Left lobe of liver (tissue), 2 donors: ENCODE measurements at regions not wholly inside any gene's neighbourhood (a gene's known extent, or its start where the extent isn't known, plus 50 kb on each side); places are given as distances from the start of the nearest gene placed in this dataset.

Experiments used
- ATAC-seq: fragments of 200-7000 bp; cut with Tn5 transposase; one replicate; pipeline ENCODE4 v1.9.1; 2020; ENCODE audit warnings: mild to moderate bottlenecking, moderate library complexity
- DNase-seq: peaks from one replicate; pipeline ENCODE4 v3.0.0-alpha.2; 2020; ENCODE audit warnings: low spot score
- donor health status: DM: no; HTN: no; CAD: no; lungs with moderate emphysema.
- donor health status: DM: no; HTN: yes; CAD: no.

DNA sequence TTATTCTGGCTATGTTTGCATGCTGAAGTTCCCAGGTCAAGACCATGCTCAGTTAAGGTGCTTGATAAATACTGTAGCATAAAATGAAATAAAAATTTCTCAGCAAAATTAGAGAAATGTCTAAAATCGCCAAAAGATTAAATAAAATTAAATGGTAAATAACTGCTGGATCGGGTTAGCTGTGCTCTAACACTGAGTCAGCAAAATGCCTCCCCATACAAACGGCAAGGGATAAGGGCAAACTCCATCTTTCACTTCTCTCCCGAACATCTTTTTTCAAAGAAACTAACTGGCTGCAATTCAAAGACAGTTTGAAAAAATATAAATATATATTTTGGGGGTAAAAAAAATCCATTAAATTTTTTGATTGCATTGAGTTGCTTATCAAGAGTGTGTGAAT, 162.2 kb upstream of the ZFHX3 start:
- DNase-seq (no peak), ATAC-seq (peak; percentile 56)

DNA sequence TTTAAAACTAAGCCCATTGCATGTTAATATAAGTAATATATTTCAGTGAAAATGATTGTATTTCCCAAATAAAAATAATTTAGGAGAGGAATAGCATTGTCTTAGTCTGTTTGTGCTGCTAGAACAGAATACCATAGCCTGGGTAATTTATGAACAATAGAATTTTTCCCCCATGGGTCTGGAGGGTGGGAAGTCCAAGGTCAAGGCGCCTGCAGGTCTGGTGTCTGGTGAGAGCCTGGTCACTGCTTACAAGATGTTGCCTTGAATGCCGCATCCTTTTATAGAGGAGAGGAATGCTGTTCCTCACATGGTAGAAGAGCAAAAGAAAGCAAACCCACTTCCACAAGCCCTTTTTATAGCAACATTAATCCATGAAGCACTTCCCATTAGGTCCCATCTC, 161.3 kb upstream of the ZFHX3 start:
- no peak for ATAC-seq

DNA sequence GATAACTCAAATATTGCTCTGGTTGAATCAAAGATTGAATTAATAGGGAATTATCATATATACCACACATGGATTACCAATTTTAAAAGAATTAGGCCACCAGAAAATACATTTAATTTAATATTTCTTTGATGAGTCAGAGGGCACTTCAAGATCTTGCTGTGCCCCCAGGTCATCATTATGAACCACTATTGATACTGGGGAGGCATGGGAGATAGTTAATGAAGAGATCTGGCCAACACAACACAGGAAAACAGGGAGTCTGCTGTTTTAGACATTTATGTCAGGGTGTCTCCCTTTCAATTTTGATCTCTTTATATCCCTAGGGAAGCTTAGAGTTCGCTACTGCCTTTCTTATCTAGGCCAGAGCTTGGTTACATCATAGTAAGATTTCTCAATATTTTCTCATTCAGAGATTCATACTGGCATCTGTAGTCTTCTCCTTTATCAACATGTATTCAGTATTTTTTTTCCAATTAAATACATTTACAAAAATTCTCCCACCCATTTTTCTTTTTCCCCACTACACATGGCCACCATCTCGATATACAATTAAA, 158.3 kb upstream of the ZFHX3 start:
- DNase-seq (no peak), ATAC-seq (peak; percentile 57)

More for the DNA sequence above, 161.3 kb upstream of the ZFHX3 start:
- no peak for DNase-seq

DNA sequence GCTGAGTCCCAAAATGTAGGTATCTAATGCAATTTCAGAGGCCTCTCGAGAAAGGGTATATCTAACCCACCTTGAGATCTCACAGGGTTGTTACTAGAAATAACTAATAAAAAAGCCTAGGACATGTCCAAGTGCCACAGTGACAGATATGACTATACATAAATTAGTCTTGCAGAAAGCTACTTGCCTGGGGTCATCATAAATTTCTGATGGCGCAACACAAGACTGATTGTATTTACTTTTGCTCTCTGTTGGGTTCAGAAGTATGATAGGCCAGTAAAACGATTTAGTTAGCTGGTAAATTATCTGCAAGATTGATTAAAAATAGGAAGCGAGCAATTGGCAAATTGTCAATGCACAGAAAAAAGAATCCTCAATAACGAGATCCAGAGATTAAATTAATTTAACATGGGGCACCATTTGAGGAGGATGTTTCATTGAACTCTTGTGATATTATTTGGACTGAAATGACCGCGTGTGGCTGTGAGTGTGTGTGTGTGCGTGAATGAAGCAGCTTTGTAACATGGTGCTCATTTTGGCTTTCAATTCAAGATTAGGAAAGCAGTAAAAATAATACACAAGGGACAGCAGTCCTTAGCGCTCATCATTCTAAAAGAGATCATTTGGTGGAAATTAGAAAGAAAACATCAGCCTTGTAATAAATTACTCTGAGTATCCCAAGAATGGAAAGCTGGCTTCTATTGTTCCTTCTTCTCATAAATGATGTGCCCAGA, 157.4 kb upstream of the ZFHX3 start:
- ATAC-seq (peak; percentile 7), DNase-seq (no peak)

DNA sequence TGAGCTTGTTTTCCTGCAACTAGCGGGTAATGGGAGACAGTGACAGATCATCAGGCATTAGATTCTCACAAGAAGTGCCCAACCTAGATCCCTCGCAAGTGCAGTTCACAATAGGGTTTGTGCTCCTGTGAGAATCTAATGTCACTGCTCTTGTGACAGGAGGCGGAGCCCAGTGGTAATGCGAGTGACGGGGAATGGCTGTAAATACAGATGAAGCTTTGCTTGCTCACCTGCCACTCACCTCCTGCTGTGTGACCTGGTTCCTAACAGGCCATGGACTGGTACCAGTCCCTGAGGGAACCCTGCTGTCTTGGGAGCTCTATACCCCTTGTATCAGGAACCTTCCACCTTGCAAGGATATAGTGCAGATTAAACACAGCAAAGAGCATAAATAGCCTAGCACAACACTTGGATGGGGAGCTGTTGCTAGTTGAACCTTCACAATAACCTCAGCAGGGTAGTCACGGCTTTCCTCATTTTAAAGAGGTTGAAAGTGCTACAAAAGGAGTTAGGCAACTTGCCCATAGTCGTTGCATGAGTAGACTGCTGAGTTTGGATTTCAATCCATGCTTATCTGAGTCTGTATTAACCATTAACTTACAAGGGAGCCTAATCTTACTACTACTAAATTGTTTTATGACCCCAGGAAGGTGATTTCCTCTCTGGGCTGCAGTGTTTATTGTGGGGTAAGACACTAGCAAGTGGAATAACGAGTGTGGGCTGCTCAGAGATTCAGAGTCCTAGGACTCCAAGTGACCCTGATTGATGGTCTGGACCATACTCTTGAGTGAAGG, 156.6 kb upstream of the ZFHX3 start:
- ATAC-seq (peak; percentile 78), DNase-seq (peak; percentile 47)

DNA sequence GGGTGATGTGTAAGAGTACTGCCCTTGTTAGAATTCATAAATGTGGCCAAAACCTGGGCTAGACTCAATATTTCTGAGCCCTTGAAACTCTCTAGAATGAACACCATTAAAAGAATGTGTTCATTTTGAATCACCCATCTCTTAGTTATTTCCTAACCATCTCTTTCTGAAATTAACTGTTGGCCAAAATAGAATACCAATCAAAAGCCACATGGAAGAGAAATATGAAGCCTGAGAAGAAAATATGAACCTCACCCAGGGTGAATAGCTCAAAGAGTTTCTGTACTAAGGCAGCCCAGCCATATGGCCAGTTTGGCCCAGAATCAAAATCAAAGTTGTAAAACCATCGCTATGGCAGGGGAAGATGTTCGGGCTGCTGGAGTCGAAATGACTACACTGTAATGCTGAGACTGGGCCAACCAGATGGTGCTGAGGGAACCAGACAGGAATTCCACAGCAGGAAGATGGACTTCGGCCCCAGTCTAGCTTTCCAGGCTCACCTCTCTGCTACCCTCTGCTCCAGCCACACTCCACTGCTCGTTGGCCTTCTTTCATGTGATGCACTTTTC, 154.3 kb upstream of the ZFHX3 start:
- ATAC-seq (peak; percentile 94), DNase-seq (peak; percentile 67)

DNA sequence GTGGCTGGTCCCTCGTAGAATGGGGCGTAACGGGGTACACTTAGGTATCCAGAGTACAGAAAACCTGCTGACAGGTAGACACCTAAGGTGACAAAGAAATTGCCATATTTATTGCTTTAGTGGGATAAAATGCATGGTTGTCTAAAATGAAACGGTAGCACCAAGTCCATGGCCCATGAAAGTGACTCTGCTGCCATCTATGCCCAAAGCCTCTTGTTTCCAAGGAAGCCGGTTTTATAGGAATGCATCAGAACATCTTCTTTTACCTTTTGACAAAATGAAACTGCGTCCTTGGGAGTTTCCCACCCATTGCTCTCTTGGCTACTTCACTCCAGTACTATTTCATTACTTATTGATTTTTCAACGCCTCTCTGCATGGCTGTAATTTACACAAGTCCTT, 151.3 kb upstream of the ZFHX3 start:
- ATAC-seq (no peak), DNase-seq (no peak)

DNA sequence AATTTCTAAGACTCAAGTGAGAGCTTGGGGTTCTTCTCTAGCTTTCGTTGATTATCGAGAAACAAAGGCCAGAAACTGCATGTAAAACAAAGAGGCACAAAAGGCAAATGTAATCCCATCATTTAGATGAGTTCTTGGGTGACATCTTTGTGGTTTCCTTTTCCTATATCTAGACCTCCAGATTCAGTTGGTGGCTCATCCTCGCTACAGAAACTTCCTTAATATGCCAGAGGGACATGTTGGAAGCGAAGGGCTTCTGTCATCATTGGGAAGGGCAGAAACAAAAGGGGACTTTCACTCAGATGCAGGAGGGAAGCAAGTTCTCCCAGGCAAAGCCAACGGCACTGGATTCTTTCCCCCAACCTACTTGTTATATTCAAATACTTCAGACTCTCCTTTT, 150.6 kb upstream of the ZFHX3 start:
- ATAC-seq (no peak), DNase-seq (no peak)

DNA sequence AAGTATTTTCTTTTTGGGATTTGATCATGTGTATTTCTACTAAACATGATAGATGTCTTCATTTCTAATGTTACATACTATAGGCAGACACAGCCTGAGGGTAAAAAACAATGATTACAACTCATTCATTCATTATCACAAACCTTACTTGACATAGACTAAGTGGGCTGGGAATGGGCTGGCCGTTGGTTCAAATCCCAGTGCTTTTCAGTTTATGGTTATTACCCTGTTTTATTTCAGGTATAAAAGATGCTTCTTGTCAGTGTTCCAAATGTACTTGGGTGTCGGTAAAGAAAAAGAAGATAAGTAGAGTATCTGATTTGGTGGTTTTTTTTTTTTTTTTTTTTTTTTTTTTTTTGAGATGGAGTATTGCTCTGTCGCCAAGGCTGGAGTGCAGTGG, 149.7 kb upstream of the ZFHX3 start:
- no peak for DNase-seq
- ATAC-seq = no peak

DNA sequence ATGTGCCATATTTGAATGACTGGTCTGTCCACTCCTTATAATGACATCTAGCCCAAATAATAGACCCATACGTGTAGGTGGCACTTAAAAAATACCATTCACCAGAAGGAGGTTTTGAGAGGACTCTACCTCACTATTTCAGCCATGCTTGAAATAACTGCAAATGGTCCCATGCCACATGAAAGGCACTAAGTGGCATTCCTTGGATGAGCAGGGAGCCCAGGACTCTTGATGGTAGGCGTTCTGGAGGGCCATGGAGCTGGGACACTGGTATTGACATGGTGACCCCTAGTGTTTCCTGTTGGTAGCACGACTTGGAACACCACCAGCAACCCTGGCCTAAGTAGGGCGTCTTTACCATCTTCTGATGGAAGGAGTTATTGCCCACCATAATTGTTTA, 148.7 kb upstream of the ZFHX3 start:
- DNase-seq (peak; percentile 80), ATAC-seq (peak; percentile 100)

DNA sequence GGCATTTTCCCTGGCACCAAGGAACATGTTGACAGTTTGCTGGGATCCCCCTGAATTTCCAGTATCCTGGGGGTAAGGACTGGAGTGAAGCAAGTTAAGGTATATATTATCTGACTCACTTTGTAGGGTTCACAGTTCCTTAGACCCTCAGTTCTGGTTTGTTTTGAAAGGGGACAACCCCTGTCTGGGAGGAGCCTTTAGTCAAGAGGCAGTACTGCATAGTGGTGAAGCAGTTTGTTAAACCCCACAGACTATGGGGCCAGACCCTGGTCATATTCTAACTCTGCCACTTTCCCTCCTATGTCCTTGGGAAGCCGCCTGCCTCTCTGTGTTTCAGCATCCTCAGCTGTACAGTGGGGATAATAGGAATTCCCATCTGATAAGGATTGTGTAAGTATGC, 145.5 kb upstream of the ZFHX3 start:
- DNase-seq (no peak), ATAC-seq (no peak)

DNA sequence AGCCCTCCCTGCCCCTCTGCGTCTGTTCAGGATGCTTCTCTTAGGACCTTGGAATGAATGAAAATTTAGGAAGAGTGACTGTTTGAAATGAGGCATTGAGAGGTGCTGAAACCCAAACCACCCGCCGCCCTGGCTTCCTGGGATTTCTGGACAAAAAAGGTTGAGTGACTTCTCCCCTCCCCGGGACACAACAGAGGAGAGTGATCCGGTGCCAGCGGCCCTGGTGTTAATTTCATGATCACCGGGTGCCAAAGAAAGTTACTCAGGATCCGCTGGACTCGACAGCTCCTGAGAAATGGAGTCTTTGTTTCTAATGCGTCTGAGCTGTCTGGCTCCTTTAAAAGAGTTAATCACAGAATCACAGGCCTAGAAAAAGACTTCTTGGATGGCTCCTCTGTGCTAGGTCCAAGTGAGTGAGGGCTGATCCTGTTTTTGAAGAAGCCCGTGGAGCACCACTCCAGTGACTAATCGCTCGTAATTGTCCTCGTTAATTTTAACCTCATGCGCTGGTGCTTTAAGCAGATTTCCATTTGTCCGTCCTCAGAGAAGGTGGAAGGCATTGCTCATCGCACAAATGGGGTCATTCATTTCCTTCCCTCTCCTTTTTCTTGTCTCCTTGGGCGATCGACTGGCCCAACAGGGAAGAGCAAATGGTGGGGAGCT, 144.4 kb upstream of the ZFHX3 start:
- DNase-seq = no peak
- ATAC-seq = no peak

DNA sequence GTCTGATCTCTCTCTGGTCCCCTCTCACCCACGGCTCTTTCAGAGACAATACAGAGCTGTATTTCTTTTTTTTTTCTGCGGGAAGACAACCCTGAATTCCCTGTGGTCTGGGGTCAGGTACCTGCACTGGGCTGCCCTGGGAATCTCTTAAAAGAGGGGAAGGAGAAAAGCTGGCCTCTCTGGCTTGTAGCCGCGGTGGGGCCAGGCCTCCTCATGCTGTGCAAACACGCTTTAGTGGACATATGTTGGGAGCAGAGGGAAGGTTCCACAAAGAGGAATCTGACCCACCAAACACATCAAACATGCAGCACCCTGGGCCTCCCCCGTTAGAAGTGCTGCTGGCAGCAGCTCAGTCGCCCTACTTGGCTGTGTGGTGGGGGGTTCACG, 143.7 kb upstream of the ZFHX3 start:
- no peak for DNase-seq
- no peak for ATAC-seq

DNA sequence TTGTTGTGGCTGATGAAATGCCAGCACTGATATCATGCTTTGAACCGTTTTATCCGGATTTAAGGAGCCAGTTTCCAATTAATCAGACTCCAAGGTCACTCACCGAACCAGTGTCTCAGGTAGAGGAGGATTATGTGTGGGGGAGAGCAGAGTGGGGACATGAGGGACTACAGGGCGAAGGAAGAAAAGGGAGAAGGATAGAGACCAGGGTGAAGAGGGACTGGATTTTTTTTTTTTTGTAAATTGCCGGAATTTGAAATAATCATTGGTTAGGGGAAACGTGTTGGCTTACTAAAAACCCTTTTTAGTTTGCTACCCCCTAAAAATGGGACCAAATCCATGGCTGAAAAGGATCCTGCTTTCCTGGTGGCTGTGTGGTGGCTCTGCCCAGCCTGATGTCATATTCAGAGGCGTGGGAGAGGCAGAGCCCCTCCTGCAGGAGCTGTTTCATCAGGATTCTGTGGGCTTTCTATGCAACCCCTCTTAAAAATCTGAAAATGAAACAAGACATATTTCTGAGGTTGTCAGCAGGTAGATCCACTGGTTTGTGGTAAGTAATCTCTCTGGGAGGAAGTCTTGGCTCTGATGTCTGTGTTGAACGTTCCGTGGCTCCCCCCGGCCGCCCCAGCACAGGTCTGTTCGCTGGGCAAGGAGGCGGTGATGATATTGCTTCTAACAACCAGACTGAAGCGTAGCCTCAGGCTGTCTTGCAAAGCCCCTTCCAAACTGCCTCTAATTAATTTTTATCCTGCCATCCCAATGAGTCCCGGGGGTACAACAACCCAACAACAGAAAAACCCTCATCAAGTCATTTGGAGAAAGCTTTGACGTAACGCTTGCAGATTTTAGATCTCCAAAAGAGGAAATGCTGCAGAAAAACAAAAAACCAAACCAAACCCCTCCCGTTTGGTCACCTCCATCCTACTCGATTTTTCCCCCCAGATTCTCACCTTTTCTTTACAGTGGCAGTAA, 143.0 kb upstream of the ZFHX3 start:
- no peak for ATAC-seq
- no peak for DNase-seq

DNA sequence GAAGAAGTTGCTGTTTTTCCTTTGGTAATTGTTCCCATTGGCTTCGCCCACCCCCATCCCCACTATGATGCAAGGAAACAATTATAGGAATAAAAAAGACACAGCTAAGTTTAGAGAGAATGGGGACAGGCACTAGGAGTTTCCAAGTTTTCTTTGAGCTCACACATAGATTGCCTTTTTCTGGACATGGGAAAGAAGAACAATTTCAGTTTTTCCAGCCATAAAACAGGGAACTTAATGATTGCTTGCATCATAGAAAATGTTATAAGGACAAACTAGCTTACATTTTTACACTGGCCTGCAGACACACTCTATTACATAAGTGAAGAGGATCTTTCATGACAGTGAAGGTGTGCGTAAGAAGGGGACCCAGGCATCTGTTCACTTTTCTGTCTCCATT, 142.3 kb upstream of the ZFHX3 start:
- ATAC-seq = no peak

DNA sequence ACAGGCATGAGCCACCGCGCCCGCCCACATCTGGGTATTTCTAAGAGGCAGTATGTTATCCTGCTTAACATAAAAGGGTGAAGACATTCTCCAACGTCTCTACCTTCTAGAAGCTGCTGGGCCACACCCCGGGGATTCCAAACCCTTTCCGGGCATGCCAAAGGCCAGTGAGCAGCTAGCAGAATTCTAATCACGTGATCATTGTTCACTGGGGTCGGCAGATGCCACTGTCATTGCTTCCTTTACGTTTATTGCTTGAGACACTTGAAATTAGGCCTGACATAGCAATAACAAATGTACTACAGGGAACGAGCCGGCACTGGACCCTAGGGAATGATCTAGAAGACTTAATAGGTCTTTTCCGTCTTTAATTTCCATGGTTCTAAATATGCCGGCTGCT, 141.2 kb upstream of the ZFHX3 start:
- ATAC-seq (no peak), DNase-seq (no peak)

More for the DNA sequence above, 142.3 kb upstream of the ZFHX3 start:
- DNase-seq = no peak

DNA sequence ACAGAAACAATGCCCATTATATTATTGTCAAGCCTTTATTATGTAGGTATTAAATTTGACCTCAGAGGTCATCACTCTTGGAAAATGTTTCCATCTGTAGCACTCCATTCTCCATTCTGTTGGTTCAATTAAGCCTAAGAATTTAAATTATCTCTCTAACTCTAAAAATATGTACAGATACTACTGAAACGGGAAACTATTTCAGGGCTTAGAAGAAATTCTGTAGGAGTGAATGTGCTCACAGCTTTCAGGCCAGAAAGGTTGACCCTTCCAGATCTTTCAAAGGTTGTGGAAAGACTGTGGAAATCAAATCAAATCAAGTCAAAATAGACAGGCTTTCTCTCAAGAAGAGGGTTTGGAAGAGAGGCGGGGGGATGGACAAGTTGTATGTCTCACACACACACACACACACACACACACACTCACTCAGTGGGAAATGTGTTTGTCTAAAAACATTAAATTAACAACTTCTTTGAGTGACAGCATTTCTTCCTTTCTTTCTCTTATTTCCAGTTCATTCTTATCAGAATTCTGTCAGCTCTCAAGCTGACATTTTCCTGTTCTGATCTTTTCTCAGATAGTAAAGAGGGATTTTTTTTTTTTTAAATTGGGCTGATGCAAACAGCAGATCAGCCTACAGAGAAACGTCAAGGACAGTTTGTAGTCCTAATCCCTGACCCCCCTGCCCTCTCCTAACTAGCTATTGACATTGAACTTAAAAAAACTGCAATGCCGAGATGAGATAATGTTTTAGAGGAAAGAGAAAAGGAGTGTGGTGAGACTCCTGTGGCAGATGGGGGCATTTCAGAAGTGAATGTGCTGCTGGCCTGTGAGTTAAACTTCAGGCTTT, 139.0 kb upstream of the ZFHX3 start:
- DNase-seq (no peak), ATAC-seq (no peak)

DNA sequence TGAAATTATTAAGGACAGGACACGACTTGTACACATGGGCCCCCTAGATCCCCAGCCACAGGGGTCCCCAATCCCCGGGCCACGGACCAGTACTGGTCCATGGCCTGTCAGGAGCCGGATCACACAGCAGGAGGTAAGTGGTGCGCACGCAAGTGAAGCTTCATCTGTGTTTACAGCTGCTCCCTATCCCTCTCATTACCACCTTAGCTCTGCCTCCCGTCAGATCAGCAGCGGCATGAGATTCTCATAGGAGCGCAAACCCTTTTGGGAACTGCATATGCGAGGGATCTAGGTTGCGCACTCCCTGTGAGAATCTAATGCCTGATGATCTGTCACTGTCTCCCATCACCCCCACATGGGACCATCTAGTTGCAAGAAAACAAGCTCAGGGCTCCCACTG, 137.8 kb upstream of the ZFHX3 start:
- DNase-seq (no peak), ATAC-seq (no peak)

DNA sequence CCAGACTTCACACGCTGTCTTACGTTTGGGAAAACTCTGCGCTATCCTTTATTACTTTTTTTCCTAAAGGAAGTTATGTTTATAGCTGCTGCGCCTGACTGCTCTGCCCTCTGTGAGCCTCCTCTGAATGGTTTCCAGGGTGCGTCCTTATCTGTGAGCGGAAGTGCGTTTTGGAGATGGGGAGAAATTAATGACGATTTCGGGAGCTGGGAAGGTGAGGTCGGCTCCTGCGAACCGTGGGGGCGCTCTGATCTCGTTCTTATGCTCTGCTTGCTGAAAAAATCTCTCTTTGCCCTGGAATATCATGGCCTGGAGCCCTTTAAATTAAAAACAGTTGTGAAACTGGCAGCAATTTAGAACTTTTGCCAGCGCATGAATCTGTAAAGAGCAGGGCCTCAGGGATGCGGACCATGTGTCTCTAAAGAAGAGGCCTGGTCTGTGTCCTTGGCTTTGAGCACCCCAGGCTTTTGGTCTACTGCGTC, 135.7 kb upstream of the ZFHX3 start:
- ATAC-seq = peak; percentile 28
- DNase-seq = no peak
